CD14-positive monocyte (primary cell): ENCODE measurements at regions not wholly inside any gene's neighbourhood (a gene's known extent, or its start where the extent isn't known, plus 50 kb on each side); places are given as distances from the start of the nearest gene placed in this dataset.

Experiments
- DNase-seq, 3 donors: peaks; one replicate each; pipeline ENCODE4 v3.0.0-alpha.2; 2011 to 2022
- H2AFZ ChIP-seq: 2 replicates; pipeline ENCODE4 v1.6.0; 2012; ENCODE audit warnings: mild to moderate bottlenecking, low read depth, low read length, inconsistent platforms; ENCODE audit not compliant: insufficient read depth, poor library complexity, severe bottlenecking
- H3K27ac ChIP-seq, 2 donors: 1 replicate in 1 of 2; 2 replicates in 1 of 2; pipeline ENCODE4 v1.5.1; 2012 to 2013; ENCODE audit warnings: low read length in 2 of 2, control low read depth in 1 of 2, inconsistent platforms in 1 of 2, low read depth in 1 of 2, mild to moderate bottlenecking in 1 of 2
- H3K27me3 ChIP-seq, 2 donors: one replicate each; pipeline versions ENCODE4 v1.6.0 to v1.6.1; 2011 to 2013; ENCODE audit warnings: low read length in 2 of 2; ENCODE audit not compliant: control insufficient read depth in 2 of 2, insufficient read depth in 2 of 2
- H3K36me3 ChIP-seq, 2 donors: replicated peaks in 1 of 2; 1 replicate in 1 of 2; 2 replicates in 1 of 2; pipeline versions ENCODE4 v1.5.1 to v1.6.1; 2012 to 2013; ENCODE audit warnings: low read length in 2 of 2, control low read depth in 1 of 2, inconsistent platforms in 1 of 2, mild to moderate bottlenecking in 1 of 2; ENCODE audit not compliant: insufficient read depth in 2 of 2, control insufficient read depth in 1 of 2
- H3K4me1 ChIP-seq, 2 donors: 1 replicate in 1 of 2; 2 replicates in 1 of 2; pipeline versions ENCODE4 v1.5.1 to v1.6.1; 2012 to 2013; ENCODE audit warnings: low read length in 2 of 2, control low read depth in 1 of 2, inconsistent platforms in 1 of 2, mild to moderate bottlenecking in 1 of 2, moderate library complexity in 1 of 2; ENCODE audit not compliant: insufficient read depth in 2 of 2, control insufficient read depth in 1 of 2
- H3K4me2 ChIP-seq: replicated peaks from 2 replicates; pipeline ENCODE3; 2012; ENCODE audit warnings: low read length, moderate library complexity, mild to moderate bottlenecking; ENCODE audit not compliant: poor library complexity, severe bottlenecking; ENCODE audit errors: extremely low read depth
- H3K4me3 ChIP-seq, 3 experiments: fragments of 200-600 bp in 1 of 3; sonication (generic) in 1 of 3; replicated peaks in 1 of 3; 1 replicate in 2 of 3; 2 replicates in 1 of 3; pipeline ENCODE4 v1.5.1; 2011 to 2013; ENCODE audit warnings: low read length in 3 of 3, mild to moderate bottlenecking in 3 of 3, control low read depth in 2 of 3, low read depth in 2 of 3, inconsistent platforms in 1 of 3, moderate library complexity in 1 of 3
- H3K79me2 ChIP-seq: 2 replicates; pipeline ENCODE4 v1.6.0; 2012; ENCODE audit warnings: mild to moderate bottlenecking, control low read depth, inconsistent platforms, low read length, moderate library complexity; ENCODE audit not compliant: insufficient read depth
- H3K9ac ChIP-seq: 2 replicates; pipeline ENCODE4 v1.6.0; 2017; ENCODE audit warnings: low read length, mild to moderate bottlenecking; ENCODE audit not compliant: insufficient read depth, poor library complexity, severe bottlenecking
- H3K9me3 ChIP-seq, 2 donors: replicated peaks in 1 of 2; 1 replicate in 1 of 2; 2 replicates in 1 of 2; pipeline versions ENCODE4 v1.5.1 to v1.6.1; 2012 to 2013; ENCODE audit warnings: low read length in 2 of 2, control low read depth in 1 of 2; ENCODE audit not compliant: control insufficient read depth in 1 of 2, insufficient read depth in 1 of 2
- H4K20me1 ChIP-seq: 2 replicates; pipeline ENCODE4 v1.6.0; 2012; ENCODE audit warnings: mild to moderate bottlenecking, low read length, control low read depth, moderate library complexity; ENCODE audit not compliant: insufficient read depth
- H3K27ac Mint-ChIP-seq, 7 donors: one replicate each; pipeline ENCODE4 v1.8.0; 2020; ENCODE audit warnings: mild to moderate bottlenecking in 7 of 7, mixed read lengths in 7 of 7, moderate library complexity in 6 of 7, inconsistent platforms in 2 of 7
- H3K27me3 Mint-ChIP-seq, 3 donors: one replicate each; pipeline ENCODE4 v1.8.0; 2021 to 2022; ENCODE audit warnings: low read depth in 3 of 3, mild to moderate bottlenecking in 3 of 3, mixed read lengths in 3 of 3, moderate library complexity in 3 of 3, inconsistent platforms in 1 of 3
- H3K36me3 Mint-ChIP-seq, 2 donors: one replicate each; pipeline ENCODE4 v1.8.0; 2020; ENCODE audit warnings: mixed read lengths in 2 of 2, inconsistent platforms in 1 of 2, mild to moderate bottlenecking in 1 of 2
- H3K4me1 Mint-ChIP-seq: one replicate; pipeline ENCODE4 v1.8.0; 2020; ENCODE audit warnings: mild to moderate bottlenecking, mixed read lengths
- H3K4me3 Mint-ChIP-seq, 2 donors: one replicate each; pipeline ENCODE4 v1.8.0; 2020; ENCODE audit warnings: mild to moderate bottlenecking in 2 of 2, mixed read lengths in 2 of 2, moderate library complexity in 1 of 2
- H3K9me3 Mint-ChIP-seq, 7 donors: one replicate each; pipeline ENCODE4 v1.8.0; 2020 to 2022; ENCODE audit warnings: mixed read lengths in 7 of 7, mild to moderate bottlenecking in 6 of 7, moderate library complexity in 6 of 7, inconsistent platforms in 2 of 7
- CTCF ChIP-seq: fragments of 200-600 bp; IDR thresholded peaks from one replicate; pipeline ENCODE4 v1.8.0; 2022; ENCODE audit warnings: antibody characterized with exemption, mild to moderate bottlenecking
- WGBS: methylation state at CpG from one replicate; pipeline ENCODE4 v1.1.5; 2013; ENCODE audit warnings: missing lambda C conversion rate; ENCODE audit not compliant: insufficient coverage; 5-methylcytosine and 5-hydroxymethylcytosine counted together
- intact Hi-C, 2 donors: fragments of 100-400 bp; cut with micrococcal nuclease; formaldehyde crosslinking; loops; one replicate each; pipeline versions ENCODE4 v1.15.0 to v1.15.1; 2023

- DNase-seq = no peak
- Histone ChIP-seq H3K4me2 (no peak overlapping the region), H3K4me3 (no peak overlapping the region), H3K36me3 (no peaks in the 10 kb centered on the region), H3K9me3 (peaks cover 5 to 17% of the 10 kb centered on the region in 2 donors), H3K27ac (no peak overlapping the region), H3K9ac (no peak overlapping the region), H2AFZ (no peak overlapping the region), H3K27me3 (no peaks in the 10 kb centered on the region), H4K20me1 (no peaks in the 10 kb centered on the region), H3K79me2 (no peaks in the 10 kb centered on the region), H3K4me1 (no peaks in the 10 kb centered on the region)
- Mint-ChIP-seq H3K4me3 (no peak overlapping the region), H3K36me3 (no peaks in the 10 kb centered on the region), H3K27ac (no peak overlapping the region), H3K9me3 (peaks cover 8 to 23% (median 18%) of the 10 kb centered on the region in 7 donors), H3K4me1 (no peaks in the 10 kb centered on the region), H3K27me3 (no peaks in the 10 kb centered on the region)
- no peak for TF ChIP-seq CTCF
- 88% methylated on average over 3 of the region's 3 CpGs for WGBS
- intact Hi-C loops = no loop called here
Observed at GRCh38 chr21:17352996-17353655, 159.7 kb upstream of the CXADR start.

- WGBS = 85% methylated on average over 2 of the region's 2 CpGs
- Histone ChIP-seq H2AFZ (no peak overlapping the region), H3K9me3 (no peaks in the 10 kb centered on the region), H3K4me1 (no peaks in the 10 kb centered on the region), H4K20me1 (no peaks in the 10 kb centered on the region), H3K27ac (no peak overlapping the region), H3K27me3 (no peaks in the 10 kb centered on the region), H3K79me2 (no peaks in the 10 kb centered on the region), H3K9ac (no peak overlapping the region), H3K4me2 (no peak overlapping the region), H3K4me3 (no peak overlapping the region), H3K36me3 (no peaks in the 10 kb centered on the region)
- Mint-ChIP-seq H3K4me1 (no peaks in the 10 kb centered on the region), H3K27ac (no peak overlapping the region), H3K27me3 (peaks cover 0 to 1% (median 0%) of the 10 kb centered on the region in 3 donors), H3K9me3 (peaks cover 0 to 24% (median 3%) of the 10 kb centered on the region in 7 donors), H3K4me3 (no peak overlapping the region), H3K36me3 (no peaks in the 10 kb centered on the region)
- intact Hi-C loops = no loop called here
- DNase-seq = no peak
- no peak for TF ChIP-seq CTCF
Observed at GRCh38 chr21:17359781-17360180, 153.1 kb upstream of the CXADR start.
